Endodermal cell (in vitro differentiated cells): ENCODE measurements at regions not wholly inside any gene's neighbourhood (a gene's known extent, or its start where the extent isn't known, plus 50 kb on each side); places are given as distances from the start of the nearest gene placed in this dataset.
"Not testable (repeated sequence)": the region's sequence is repeated elsewhere in the genome, so short reads cannot be mapped to it uniquely, and the experiment has no call there.

Experiments used
- DNase-seq: peaks from one replicate; pipeline ENCODE4 v3.0.0-alpha.2; 2017
- H3K27ac ChIP-seq: 2 replicates; pipeline ENCODE4 v1.5.1; 2013; ENCODE audit warnings: mild to moderate bottlenecking, low read depth, low read length, moderate library complexity
- H3K27me3 ChIP-seq: 2 replicates; pipeline ENCODE4 v1.6.1; 2013; ENCODE audit warnings: mild to moderate bottlenecking, low read length, moderate library complexity; ENCODE audit not compliant: insufficient read depth, control insufficient read depth, poor library complexity, severe bottlenecking
- H3K36me3 ChIP-seq: 2 replicates; pipeline ENCODE4 v1.7.0; 2013; ENCODE audit warnings: mild to moderate bottlenecking, low read length, moderate library complexity; ENCODE audit not compliant: control insufficient read depth, insufficient read depth
- H3K4me1 ChIP-seq: one replicate; pipeline ENCODE4 v1.7.0; 2013; ENCODE audit warnings: low read length; ENCODE audit not compliant: control insufficient read depth, insufficient read depth
- H3K4me3 ChIP-seq: 2 replicates; pipeline ENCODE4 v1.5.1; 2013; ENCODE audit warnings: mild to moderate bottlenecking, low read length, moderate library complexity
- H3K9ac ChIP-seq: 2 replicates; pipeline ENCODE4 v1.6.1; 2013; ENCODE audit warnings: mild to moderate bottlenecking, low read length, moderate library complexity; ENCODE audit not compliant: poor library complexity, severe bottlenecking; ENCODE audit errors: extremely low read depth
- H3K9me3 ChIP-seq: 2 replicates; pipeline ENCODE4 v1.6.1; 2013; ENCODE audit warnings: mild to moderate bottlenecking, low read length, moderate library complexity; ENCODE audit not compliant: control insufficient read depth
- H3K27ac Mint-ChIP-seq: 2 replicates; pipeline ENCODE4 v1.8.0; 2020; ENCODE audit warnings: mixed read lengths
- H3K27me3 Mint-ChIP-seq: 2 replicates; pipeline ENCODE4 v1.8.0; 2021; ENCODE audit warnings: mild to moderate bottlenecking, mixed read lengths; ENCODE audit not compliant: insufficient read depth
- H3K36me3 Mint-ChIP-seq: 2 replicates; pipeline ENCODE4 v1.8.0; 2020; ENCODE audit warnings: low read depth, mixed read lengths
- H3K4me1 Mint-ChIP-seq: 2 replicates; pipeline ENCODE4 v1.8.0; 2020; ENCODE audit warnings: mixed read lengths
- H3K4me3 Mint-ChIP-seq: 2 replicates; pipeline ENCODE4 v1.8.0; 2020; ENCODE audit warnings: mild to moderate bottlenecking, moderate library complexity, mixed read lengths
- H3K9me3 Mint-ChIP-seq: 2 replicates; pipeline ENCODE4 v1.8.0; 2020; ENCODE audit warnings: mild to moderate bottlenecking, mixed read lengths
- WGBS, 2 experiments: methylation state at CpG; one replicate each; pipeline versions ENCODE4 v1.1.5 to v1.1.7; 2013; ENCODE audit warnings: missing lambda C conversion rate in 2 of 2, mixed read lengths in 1 of 2; ENCODE audit not compliant: insufficient coverage in 1 of 2, insufficient read length in 1 of 2; 5-methylcytosine and 5-hydroxymethylcytosine counted together
- TF ChIP-seq, protein P1 (sequence below): fragments of 200-600 bp; sonication (generic); conservative IDR thresholded peaks from 2 replicates; pipeline ENCODE4 v1.5.0; 2021; ENCODE audit warnings: antibody characterized with exemption, mild to moderate bottlenecking

DNA sequence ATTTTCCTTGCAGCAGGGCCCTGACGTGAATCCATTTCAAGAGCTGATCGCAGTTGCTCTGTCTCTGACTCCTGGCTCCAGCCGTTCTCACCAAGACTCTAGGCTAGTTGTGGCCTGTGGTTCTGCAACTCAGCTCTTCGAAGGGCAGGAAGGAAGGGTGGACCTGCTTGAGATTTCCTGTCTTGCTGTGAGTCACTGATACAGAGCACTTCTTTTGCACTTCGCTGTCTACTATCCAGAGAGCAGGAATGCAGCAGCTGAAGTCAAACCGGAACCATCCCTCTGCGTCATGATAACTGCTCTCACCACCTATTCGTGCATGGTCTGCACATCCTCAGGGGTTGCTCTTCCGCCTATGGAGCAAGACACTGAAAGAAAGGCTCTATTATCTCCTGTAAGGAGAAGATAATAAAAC, 59.7 kb downstream of the RAP2B start:
- TF ChIP-seq, protein P1, sequence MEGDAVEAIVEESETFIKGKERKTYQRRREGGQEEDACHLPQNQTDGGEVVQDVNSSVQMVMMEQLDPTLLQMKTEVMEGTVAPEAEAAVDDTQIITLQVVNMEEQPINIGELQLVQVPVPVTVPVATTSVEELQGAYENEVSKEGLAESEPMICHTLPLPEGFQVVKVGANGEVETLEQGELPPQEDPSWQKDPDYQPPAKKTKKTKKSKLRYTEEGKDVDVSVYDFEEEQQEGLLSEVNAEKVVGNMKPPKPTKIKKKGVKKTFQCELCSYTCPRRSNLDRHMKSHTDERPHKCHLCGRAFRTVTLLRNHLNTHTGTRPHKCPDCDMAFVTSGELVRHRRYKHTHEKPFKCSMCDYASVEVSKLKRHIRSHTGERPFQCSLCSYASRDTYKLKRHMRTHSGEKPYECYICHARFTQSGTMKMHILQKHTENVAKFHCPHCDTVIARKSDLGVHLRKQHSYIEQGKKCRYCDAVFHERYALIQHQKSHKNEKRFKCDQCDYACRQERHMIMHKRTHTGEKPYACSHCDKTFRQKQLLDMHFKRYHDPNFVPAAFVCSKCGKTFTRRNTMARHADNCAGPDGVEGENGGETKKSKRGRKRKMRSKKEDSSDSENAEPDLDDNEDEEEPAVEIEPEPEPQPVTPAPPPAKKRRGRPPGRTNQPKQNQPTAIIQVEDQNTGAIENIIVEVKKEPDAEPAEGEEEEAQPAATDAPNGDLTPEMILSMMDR: no peak
- peaks cover 16% of the 10 kb centered on the region for H3K9me3 ChIP-seq
- H3K4me1 ChIP-seq: no peaks in the 10 kb centered on the region
- no peak overlapping the region for H3K27ac ChIP-seq
- 80 to 90% methylated on average over 5 to 9 of the region's 9 CpGs for WGBS, 2 experiments
- no peak overlapping the region for H3K9ac ChIP-seq
- H3K27me3 Mint-ChIP-seq: no peaks in the 10 kb centered on the region
- no peaks in the 10 kb centered on the region for H3K36me3 Mint-ChIP-seq
- no peak overlapping the region for H3K4me3 ChIP-seq
- peaks cover 8% of the 10 kb centered on the region for H3K9me3 Mint-ChIP-seq
- H3K4me1 Mint-ChIP-seq: peaks cover 17% of the 10 kb centered on the region
- peak; percentile 59 for DNase-seq
- H3K27me3 ChIP-seq: no peaks in the 10 kb centered on the region
- H3K27ac Mint-ChIP-seq: no peak overlapping the region
- no peaks in the 10 kb centered on the region for H3K36me3 ChIP-seq
- no peak overlapping the region for H3K4me3 Mint-ChIP-seq

DNA sequence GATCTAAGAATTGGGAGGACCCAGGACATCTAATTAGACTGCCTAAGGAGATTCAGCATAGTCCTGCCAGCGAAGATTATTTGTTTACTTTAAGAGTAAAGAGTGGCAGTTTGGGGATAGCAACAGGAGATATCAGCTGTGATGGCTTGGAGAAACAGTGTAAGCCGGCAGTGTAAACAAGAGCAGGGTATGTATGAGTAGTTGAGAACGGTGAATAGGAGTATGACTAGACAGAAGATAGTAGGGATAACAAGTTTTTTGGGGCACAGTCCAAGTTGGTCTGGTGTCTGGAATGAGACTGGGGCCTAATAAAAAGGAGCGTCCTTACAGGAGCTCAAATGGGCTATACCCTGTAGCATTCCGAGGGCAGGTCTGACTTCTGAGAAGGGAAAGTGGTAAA, 64.9 kb downstream of the RAP2B start:
- H3K27me3 Mint-ChIP-seq, H3K27ac ChIP-seq, H3K36me3 Mint-ChIP-seq, H3K4me3 ChIP-seq, H3K9me3 Mint-ChIP-seq, DNase-seq, H3K36me3 ChIP-seq, H3K4me3 Mint-ChIP-seq, H3K27ac Mint-ChIP-seq, H3K4me1 ChIP-seq, H3K27me3 ChIP-seq: not testable (repeated sequence)
- 71 to 83% methylated on average over 4 to 5 of the region's 5 CpGs for WGBS, 2 experiments
- peaks cover 16% of the 10 kb centered on the region for H3K9me3 ChIP-seq
- peaks cover 26% of the 10 kb centered on the region for H3K4me1 Mint-ChIP-seq
- peak overlapping the region; percentile 11 for H3K9ac ChIP-seq

DNA sequence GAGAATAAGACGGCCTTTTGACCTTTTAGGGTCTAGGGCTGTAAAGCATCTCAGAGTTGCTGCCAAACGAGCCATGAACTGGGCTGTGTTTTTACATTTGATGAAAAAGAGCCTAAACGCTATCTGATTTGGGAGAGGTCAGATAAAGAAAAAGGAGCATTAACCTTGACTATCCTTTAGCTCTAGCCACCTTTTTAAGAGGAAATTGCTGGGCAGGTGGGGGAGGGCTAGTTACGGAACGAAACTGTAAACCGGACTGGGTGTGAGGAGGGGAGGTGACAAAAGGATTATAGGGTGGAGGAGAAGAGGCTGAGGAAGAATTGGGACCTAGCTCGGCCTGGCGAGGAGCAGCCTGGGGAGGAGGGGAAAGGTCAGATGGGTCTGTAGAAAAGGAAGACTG, 68.4 kb downstream of the RAP2B start:
- H3K4me1 ChIP-seq, H3K9me3 Mint-ChIP-seq, H3K36me3 Mint-ChIP-seq, H3K9ac ChIP-seq, H3K27me3 Mint-ChIP-seq, H3K27me3 ChIP-seq, H3K4me3 ChIP-seq, H3K27ac ChIP-seq, H3K36me3 ChIP-seq: not testable (repeated sequence)
- 52 to 70% methylated on average over 2 to 8 of the region's 8 CpGs for WGBS, 2 experiments
- peaks cover 43% of the 10 kb centered on the region for H3K4me1 Mint-ChIP-seq
- peak overlapping the region; percentile 92 for H3K27ac Mint-ChIP-seq
- H3K4me3 Mint-ChIP-seq: peak overlapping the region; percentile 44
- DNase-seq: peak; percentile 56
- peaks cover 12% of the 10 kb centered on the region for H3K9me3 ChIP-seq

DNA sequence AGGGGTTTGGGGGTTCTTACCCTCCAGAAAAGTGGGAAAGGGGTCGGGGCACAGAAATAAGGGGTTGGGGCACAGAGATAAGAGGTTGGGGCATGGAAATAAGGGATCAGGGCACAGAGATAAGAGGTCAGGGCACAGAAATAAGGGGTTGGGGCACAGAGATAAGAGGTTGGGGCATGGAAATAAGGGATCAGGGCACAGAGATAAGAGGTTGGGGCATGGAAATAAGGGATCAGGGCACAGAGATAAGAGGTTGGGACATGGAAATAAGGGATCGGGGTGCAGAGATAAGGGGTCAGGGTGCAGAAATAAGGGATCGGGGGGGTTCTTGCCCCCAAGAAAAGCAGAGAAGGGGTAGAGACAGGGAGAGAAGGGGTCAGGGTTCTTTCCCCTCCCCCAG, 69.2 kb downstream of the RAP2B start:
- peaks cover 43% of the 10 kb centered on the region for H3K4me1 Mint-ChIP-seq

DNA sequence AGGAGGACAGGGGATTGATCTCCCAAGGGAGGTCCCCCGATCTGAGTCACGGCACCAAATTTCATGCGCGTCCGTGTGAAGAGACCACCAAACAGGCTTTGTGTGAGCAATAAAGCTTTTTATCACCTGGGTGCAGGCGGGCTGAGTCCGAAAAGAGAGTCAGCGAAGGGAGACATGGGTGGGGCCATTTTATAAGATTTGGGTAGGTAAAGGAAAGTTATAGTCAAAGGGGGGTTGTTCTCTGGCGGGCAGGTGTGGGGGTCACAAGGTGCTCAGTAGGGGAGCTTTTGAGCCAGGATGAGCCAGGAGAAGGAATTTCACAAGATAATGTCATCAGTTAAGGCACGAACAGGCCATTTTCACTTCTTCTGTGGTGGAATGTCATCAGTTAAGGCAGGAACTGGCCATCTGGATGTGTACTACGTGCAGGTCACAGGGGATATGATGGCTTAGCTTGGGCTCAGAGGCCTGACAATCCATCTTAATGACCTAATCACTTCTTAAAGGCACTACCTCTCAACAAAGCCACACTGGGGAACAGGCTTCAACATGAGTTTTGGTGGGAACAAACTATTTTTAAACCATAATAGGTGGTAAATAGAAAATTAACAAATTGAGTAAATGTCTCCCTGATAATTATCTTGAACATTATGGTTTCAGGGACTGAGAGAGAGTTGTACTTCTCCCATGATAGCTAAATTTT, 70.2 kb downstream of the RAP2B start:
- not testable (repeated sequence) for H3K4me1 ChIP-seq, H3K9me3 Mint-ChIP-seq, DNase-seq, H3K4me3 ChIP-seq, H3K36me3 ChIP-seq, H3K9me3 ChIP-seq, H3K27me3 Mint-ChIP-seq, H3K27me3 ChIP-seq, H3K36me3 Mint-ChIP-seq, H3K27ac ChIP-seq
- Mint-ChIP-seq H3K4me3 (peak overlapping the region; percentile 44), H3K4me1 (peaks cover 43% of the 10 kb centered on the region), H3K27ac (peak overlapping the region; percentile 91)
- 67 to 74% methylated on average over 4 to 10 of the region's 11 CpGs for WGBS, 2 experiments
- peak overlapping the region; percentile 9 for H3K9ac ChIP-seq

More for the DNA sequence above, 69.2 kb downstream of the RAP2B start:
- peak overlapping the region; percentile 44 for H3K4me3 Mint-ChIP-seq
- WGBS, 2 experiments: 93% methylated on average over 3 of the region's 3 CpGs; no CpG with 5 or more reads in 1 of the 2 experiments
- not testable (repeated sequence) for H3K4me1 ChIP-seq, H3K9me3 Mint-ChIP-seq, H3K27me3 ChIP-seq, H3K27me3 Mint-ChIP-seq, DNase-seq, H3K36me3 ChIP-seq, H3K9ac ChIP-seq, H3K4me3 ChIP-seq, H3K36me3 Mint-ChIP-seq, H3K27ac ChIP-seq, H3K9me3 ChIP-seq
- H3K27ac Mint-ChIP-seq: peak overlapping the region; percentile 92
